GM12878 (cell line): ENCODE measurements at regions not wholly inside any gene's neighbourhood (a gene's known extent, or its start where the extent isn't known, plus 50 kb on each side); places are given as distances from the start of the nearest gene placed in this dataset.

Experiments
- ATAC-seq: fragments of 200-7000 bp; cut with Tn5 transposase; 3 replicates; pipeline ENCODE4 v1.9.1; 2020; ENCODE audit warnings: mild to moderate bottlenecking, moderate library complexity
- BruUV-seq: library from RNA; stranded (reverse); fragments of 400-500 nt; replicated peaks from 2 replicates; lab custom pipeline; 2021; lab: Mats Ljungman, UMichigan
- CTCF ChIA-PET: fragments of 300-600 bp; sonication (Branson Sonifier 250); formaldehyde crosslinking; extraction: SDS; loops from one replicate; lab custom pipeline; 2021; ENCODE audit warnings: inconsistent platforms; lab: Yijun Ruan, JAX
- POLR2A ChIA-PET: fragments of 350-600 bp; formaldehyde crosslinking; extraction: SDS; loops from one replicate; lab custom pipeline; 2021; ENCODE audit warnings: inconsistent platforms; lab: Charles Lee
- RAD21 ChIA-PET: fragments of 300-600 bp; sonication (Branson Sonifier 250); formaldehyde crosslinking; loops from one replicate; lab custom pipeline; 2023; ENCODE audit warnings: antibody characterized with exemption; ENCODE audit not compliant: unreplicated experiment; lab: Charles Lee
- SMC1A ChIA-PET: fragments of 300-600 bp; sonication (Branson Sonifier 250); formaldehyde crosslinking; loops from one replicate; lab custom pipeline; 2023; ENCODE audit not compliant: unreplicated experiment, uncharacterized antibody; lab: Charles Lee
- DNase-seq: peaks from one replicate; pipeline ENCODE4 v3.0.0-alpha.2; 2011; ENCODE audit warnings: low read depth, low spot score
- FAIRE-seq: peaks from 3 replicates; lab custom pipeline; 2011; peaks lifted over from hg19 to GRCh38; lab: Jason Lieb, UNC
- H2AFZ ChIP-seq: 2 replicates; pipeline ENCODE4 v1.6.0; 2011; ENCODE audit warnings: low read depth, low read length, control low read depth; ENCODE audit not compliant: control insufficient read depth
- H3K27ac ChIP-seq: 2 replicates; pipeline ENCODE4 v1.5.1; 2011; ENCODE audit warnings: control low read depth; ENCODE audit not compliant: control insufficient read depth, insufficient read depth
- H3K27me3 ChIP-seq, 2 experiments: replicated peaks in 1 of 2; 2 replicates each; pipeline versions ENCODE4 v1.6.0 to v1.6.1; 2011; ENCODE audit warnings: low read length in 1 of 2; ENCODE audit not compliant: control insufficient read depth in 2 of 2, insufficient read depth in 2 of 2
- H3K36me3 ChIP-seq, 2 experiments: 2 replicates each; pipeline ENCODE4 v1.5.1; 2011; ENCODE audit warnings: low read length in 1 of 2; ENCODE audit not compliant: control insufficient read depth in 2 of 2, insufficient read depth in 2 of 2
- H3K4me1 ChIP-seq: 2 replicates; pipeline ENCODE4 v1.6.1; 2011; ENCODE audit warnings: mild to moderate bottlenecking, low read length, moderate library complexity, mixed read lengths; ENCODE audit not compliant: control insufficient read depth, insufficient read depth
- H3K4me2 ChIP-seq: 2 replicates; pipeline ENCODE4 v1.6.0; 2011; ENCODE audit warnings: control low read depth; ENCODE audit not compliant: control insufficient read depth, insufficient read depth
- H3K4me3 ChIP-seq: fragments of 200-600 bp; sonication (generic); 2 replicates; pipeline ENCODE4 v1.5.1; 2016
- H3K79me2 ChIP-seq: 2 replicates; pipeline ENCODE4 v1.6.0; 2011; ENCODE audit warnings: low read length; ENCODE audit not compliant: control insufficient read depth, insufficient read depth
- H3K9ac ChIP-seq: 2 replicates; pipeline ENCODE4 v1.8.0; 2011; ENCODE audit warnings: low read length, control low read depth, mixed read lengths; ENCODE audit not compliant: control insufficient read depth, insufficient read depth
- H3K9me3 ChIP-seq: replicated peaks from 3 replicates; pipeline ENCODE4 v1.5.1; 2011; ENCODE audit warnings: mild to moderate bottlenecking, low read length; ENCODE audit not compliant: control insufficient read depth, insufficient read depth
- H4K20me1 ChIP-seq: 2 replicates; pipeline ENCODE4 v1.6.0; 2011; ENCODE audit not compliant: control insufficient read depth, insufficient read depth
- ASH2L ChIP-seq: fragments of 300-600, 200-600 bp; sonication (generic); IDR thresholded peaks from 2 replicates; pipeline ENCODE4 v1.6.1; 2017; ENCODE audit warnings: low read depth, mild to moderate bottlenecking, borderline replicate concordance
- CTCF ChIP-seq, 3 experiments: IDR thresholded peaks in 2 of 3; conservative IDR thresholded peaks in 1 of 3; 2 replicates each; pipeline ENCODE4 v1.5.1; 2011; ENCODE audit warnings: low read depth in 3 of 3, low read length in 3 of 3, mild to moderate bottlenecking in 3 of 3, control low read depth in 2 of 3, moderate library complexity in 2 of 3, inconsistent platforms in 1 of 3, mixed read lengths in 1 of 3; ENCODE audit not compliant: control insufficient read depth in 2 of 3, insufficient read depth in 1 of 3; ENCODE audit errors: extremely low read depth in 1 of 3
- EP300 ChIP-seq, 2 experiments: fragments of 150-350 bp in 1 of 2; IDR thresholded peaks; 2 replicates each; pipeline ENCODE4 v1.6.1; 2011 to 2012; ENCODE audit warnings: low read depth in 2 of 2, low read length in 2 of 2, borderline replicate concordance in 1 of 2, improper control_type of control experiment in 1 of 2, inconsistent platforms in 1 of 2; ENCODE audit not compliant: control insufficient read depth in 1 of 2
- FOXM1 ChIP-seq: IDR thresholded peaks from 2 replicates; pipeline ENCODE4 v1.6.1; 2012; ENCODE audit warnings: low read depth, mild to moderate bottlenecking, inconsistent platforms, low read length, moderate library complexity
- MAX ChIP-seq: IDR thresholded peaks from 2 replicates; pipeline ENCODE4 v1.6.1; 2012; ENCODE audit warnings: low read depth, low read length, improper control_type of control experiment
- NR2F1 ChIP-seq: fragments of 450-650 bp; conservative IDR thresholded peaks from 2 replicates; pipeline ENCODE4 v1.6.1; 2017; ENCODE audit warnings: mild to moderate bottlenecking
- PAX5 ChIP-seq: IDR thresholded peaks from 2 replicates; pipeline ENCODE4 v1.6.1; 2011; ENCODE audit warnings: low read depth, low read length, borderline replicate concordance
- RFX5 ChIP-seq: IDR thresholded peaks from 2 replicates; pipeline ENCODE4 v1.6.1; 2011; ENCODE audit warnings: low read depth, low read length, improper control_type of control experiment
- SREBF1 ChIP-seq: IDR thresholded peaks from 2 replicates; pipeline ENCODE4 v1.6.1; 2012; ENCODE audit warnings: mild to moderate bottlenecking, low read length
- SUPT20H ChIP-seq: IDR thresholded peaks from 2 replicates; pipeline ENCODE4 v1.6.1; 2011; ENCODE audit warnings: low read depth, mild to moderate bottlenecking, low read length, moderate library complexity, borderline replicate concordance; ENCODE audit not compliant: control insufficient read depth
- TBL1XR1 ChIP-seq: IDR thresholded peaks from 2 replicates; pipeline ENCODE4 v1.6.1; 2012; ENCODE audit warnings: low read depth, low read length, improper control_type of control experiment
- TCF12 ChIP-seq: IDR thresholded peaks from 2 replicates; pipeline ENCODE4 v1.6.1; 2011; ENCODE audit warnings: low read depth, mild to moderate bottlenecking, low read length
- WGBS: methylation state at CpG from one replicate; pipeline ENCODE4 v1.1.6; 2016; ENCODE audit warnings: low lambda C conversion rate; ENCODE audit not compliant: insufficient replicate concordance, insufficient coverage; ENCODE audit errors: missing lambda C conversion rate; 5-methylcytosine and 5-hydroxymethylcytosine counted together
- in situ Hi-C: fragments of 300-500 bp; cut with MboI; formaldehyde crosslinking; loops from 9 replicates; pipeline ENCODE4 v1.14.3; 2018; ENCODE audit warnings: mixed read lengths
- intact Hi-C: fragments of 100-400 bp; cut with micrococcal nuclease; formaldehyde crosslinking; loops from one replicate; pipeline ENCODE4 v1.14.2; 2022; ENCODE audit not compliant: unreplicated experiment
- TF ChIP-seq, protein P1 (sequence below): fragments of 450-650 bp; IDR thresholded peaks from 2 replicates; pipeline ENCODE4 v1.6.1; 2018; ENCODE audit warnings: mild to moderate bottlenecking, low read depth, moderate library complexity; ENCODE audit not compliant: partially characterized antibody
- TF ChIP-seq, protein P2 (sequence below): IDR thresholded peaks from 2 replicates; pipeline ENCODE4 v1.6.1; 2011; ENCODE audit warnings: low read depth, low read length, improper control_type of control experiment, borderline replicate concordance

DNA sequence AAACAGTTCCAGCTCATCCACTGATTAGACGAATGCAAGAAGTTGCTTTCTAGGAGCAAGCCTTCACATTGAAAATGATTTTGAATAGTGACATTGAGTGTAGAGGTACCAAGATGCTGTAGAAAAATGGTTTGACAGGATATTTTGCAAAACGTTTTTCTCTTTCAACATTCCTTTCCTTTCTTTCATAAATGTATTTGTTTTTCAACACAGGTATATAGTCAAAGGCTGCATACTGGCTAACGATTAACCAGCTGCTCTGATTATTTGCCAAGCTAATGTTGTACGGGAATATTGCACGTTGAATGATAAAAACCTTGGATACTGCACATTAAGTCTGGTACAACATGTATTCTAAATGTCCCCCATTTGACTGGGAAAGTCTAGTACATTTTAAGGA, 78.8 kb upstream of the TENT5A start:
- Histone ChIP-seq H3K36me3 (no peaks in the 10 kb centered on the region), H3K9me3 (no peaks in the 10 kb centered on the region)

More for the DNA sequence above, 78.8 kb upstream of the TENT5A start:
- no TSS peak for BruUV-seq
- Histone ChIP-seq H3K4me2 (no peak overlapping the region), H3K9ac (no peak overlapping the region), H3K4me3 (no peak overlapping the region), H2AFZ (no peak overlapping the region), H3K27me3 (no peaks in the 10 kb centered on the region), H3K79me2 (no peaks in the 10 kb centered on the region), H4K20me1 (no peaks in the 10 kb centered on the region), H3K27ac (no peak overlapping the region), H3K4me1 (no peaks in the 10 kb centered on the region)
- WGBS, result 21% methylated on average over 5 of the region's 5 CpGs
- in situ Hi-C loops, result no loop called here
- no peak for ATAC-seq
- ChIA-PET CTCF (interaction anchor here (1.1 to 1.6 kb wide), 2 partner anchors 8 to 11 kb away, joined by 3 to 6 read pairs; no protein-coding TSS in a partner anchor), SMC1A (interaction anchor here (0.7 to 2.1 kb wide), 12 partner anchors 12 to 175 kb away, joined by 3 to 9 read pairs (median 3); no protein-coding TSS in a partner anchor), POLR2A (interaction anchor here (1.0 kb wide), 1 partner anchor 14 kb away, joined by 3 read pairs; no protein-coding TSS in a partner anchor), RAD21 (interaction anchor here (1.3 to 1.4 kb wide), 2 partner anchors 20 to 64 kb away, joined by 3 read pairs; no protein-coding TSS in a partner anchor)
- FAIRE-seq, result no peak
- no peak for DNase-seq
- intact Hi-C loops, result no loop called here
- TF ChIP-seq, protein P1, sequence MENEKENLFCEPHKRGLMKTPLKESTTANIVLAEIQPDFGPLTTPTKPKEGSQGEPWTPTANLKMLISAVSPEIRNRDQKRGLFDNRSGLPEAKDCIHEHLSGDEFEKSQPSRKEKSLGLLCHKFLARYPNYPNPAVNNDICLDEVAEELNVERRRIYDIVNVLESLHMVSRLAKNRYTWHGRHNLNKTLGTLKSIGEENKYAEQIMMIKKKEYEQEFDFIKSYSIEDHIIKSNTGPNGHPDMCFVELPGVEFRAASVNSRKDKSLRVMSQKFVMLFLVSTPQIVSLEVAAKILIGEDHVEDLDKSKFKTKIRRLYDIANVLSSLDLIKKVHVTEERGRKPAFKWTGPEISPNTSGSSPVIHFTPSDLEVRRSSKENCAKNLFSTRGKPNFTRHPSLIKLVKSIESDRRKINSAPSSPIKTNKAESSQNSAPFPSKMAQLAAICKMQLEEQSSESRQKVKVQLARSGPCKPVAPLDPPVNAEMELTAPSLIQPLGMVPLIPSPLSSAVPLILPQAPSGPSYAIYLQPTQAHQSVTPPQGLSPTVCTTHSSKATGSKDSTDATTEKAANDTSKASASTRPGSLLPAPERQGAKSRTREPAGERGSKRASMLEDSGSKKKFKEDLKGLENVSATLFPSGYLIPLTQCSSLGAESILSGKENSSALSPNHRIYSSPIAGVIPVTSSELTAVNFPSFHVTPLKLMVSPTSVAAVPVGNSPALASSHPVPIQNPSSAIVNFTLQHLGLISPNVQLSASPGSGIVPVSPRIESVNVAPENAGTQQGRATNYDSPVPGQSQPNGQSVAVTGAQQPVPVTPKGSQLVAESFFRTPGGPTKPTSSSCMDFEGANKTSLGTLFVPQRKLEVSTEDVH, result no peak
- TF ChIP-seq, protein P2, sequence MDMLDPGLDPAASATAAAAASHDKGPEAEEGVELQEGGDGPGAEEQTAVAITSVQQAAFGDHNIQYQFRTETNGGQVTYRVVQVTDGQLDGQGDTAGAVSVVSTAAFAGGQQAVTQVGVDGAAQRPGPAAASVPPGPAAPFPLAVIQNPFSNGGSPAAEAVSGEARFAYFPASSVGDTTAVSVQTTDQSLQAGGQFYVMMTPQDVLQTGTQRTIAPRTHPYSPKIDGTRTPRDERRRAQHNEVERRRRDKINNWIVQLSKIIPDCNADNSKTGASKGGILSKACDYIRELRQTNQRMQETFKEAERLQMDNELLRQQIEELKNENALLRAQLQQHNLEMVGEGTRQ, result no peak
- no peak for TF ChIP-seq RFX5
- TF ChIP-seq TBL1XR1, result no peak
- no peak for TF ChIP-seq FOXM1
- TF ChIP-seq SUPT20H, result no peak
- no peak for TF ChIP-seq EP300 (IDR thresholded peaks at IDR 0.05; ENCODE audit: borderline replicate concordance in 1 of 2, control insufficient read depth in 1 of 2, low read depth in 2 of 2, low read length in 2 of 2)
- TF ChIP-seq CTCF (IDR thresholded peaks at IDR 0.05 in 2 of 3, conservative IDR thresholded peaks at IDR 0.05 in 1 of 3; ENCODE audit: control insufficient read depth in 2 of 3, extremely low read depth in 1 of 3, insufficient read depth in 1 of 3, low read depth in 3 of 3, low read length in 3 of 3), result no peak
- TF ChIP-seq SREBF1, result no peak
- TF ChIP-seq ASH2L, result no peak
- no peak for TF ChIP-seq NR2F1
- no peak for TF ChIP-seq PAX5
- TF ChIP-seq MAX, result no peak
- TF ChIP-seq TCF12, result no peak
